Neural cell (in vitro differentiated cells): ENCODE measurements at regions not wholly inside any gene's neighbourhood (a gene's known extent, or its start where the extent isn't known, plus 50 kb on each side); places are given as distances from the start of the nearest gene placed in this dataset.
"Not testable (repeated sequence)": the region's sequence is repeated elsewhere in the genome, so short reads cannot be mapped to it uniquely, and the experiment has no call there.

ENCODE experiments used
- H2AFZ ChIP-seq: fragments of 200-600, 300-800 bp; sonication (generic), shearing (Covaris generic); 2 replicates; pipeline ENCODE4 v1.6.0; 2014; ENCODE audit warnings: low read depth, mild to moderate bottlenecking, antibody characterized with exemption, low read length, moderate library complexity
- H3F3A ChIP-seq: fragments of 200-600 bp; shearing (Covaris generic); 2 replicates; pipeline ENCODE4 v1.6.1; 2016; ENCODE audit warnings: mild to moderate bottlenecking, moderate library complexity, mixed read lengths, antibody characterized with exemption, low read length; ENCODE audit not compliant: insufficient read depth, poor library complexity, severe bottlenecking
- H3K27ac ChIP-seq: fragments of 200-600, 300-800 bp; sonication (generic), shearing (Covaris generic); 2 replicates; pipeline ENCODE4 v1.5.1; 2014; ENCODE audit warnings: mild to moderate bottlenecking, low read length, moderate library complexity
- H3K27me3 ChIP-seq: fragments of 300-800, 200-600 bp; sonication (generic), shearing (Covaris generic); 2 replicates; pipeline ENCODE4 v1.6.0; 2014; ENCODE audit warnings: mild to moderate bottlenecking, low read depth, low read length, moderate library complexity; ENCODE audit not compliant: insufficient read depth
- H3K36me3 ChIP-seq: fragments of 300-800, 200-600 bp; sonication (generic), shearing (Covaris generic); 2 replicates; pipeline ENCODE4 v1.5.1; 2014; ENCODE audit warnings: mild to moderate bottlenecking, antibody characterized with exemption, low read length, moderate library complexity; ENCODE audit not compliant: insufficient read depth
- H3K4me2 ChIP-seq: fragments of 300-800, 200-600 bp; sonication (generic), shearing (Covaris generic); 2 replicates; pipeline ENCODE4 v1.6.0; 2014; ENCODE audit warnings: mild to moderate bottlenecking, low read length
- H3K4me3 ChIP-seq: fragments of 300-800, 200-600 bp; sonication (generic), shearing (Covaris generic); 2 replicates; pipeline ENCODE4 v1.5.1; 2014; ENCODE audit warnings: mild to moderate bottlenecking, low read length, moderate library complexity
- H3K79me2 ChIP-seq: fragments of 200-600 bp; shearing (Covaris generic); replicated peaks from 2 replicates; pipeline ENCODE4 v1.6.0; 2014; ENCODE audit warnings: mild to moderate bottlenecking, low read length, moderate library complexity; ENCODE audit not compliant: insufficient read depth
- H3K9ac ChIP-seq: fragments of 300-800, 200-600 bp; sonication (generic), shearing (Covaris generic); 2 replicates; pipeline ENCODE4 v1.6.1; 2016; ENCODE audit warnings: mild to moderate bottlenecking, low read length, mixed read lengths
- H3K9me2 ChIP-seq: fragments of 200-600 bp; shearing (Covaris generic); 2 replicates; pipeline ENCODE4 v1.6.1; 2016; ENCODE audit warnings: mild to moderate bottlenecking, low read length, mixed read lengths; ENCODE audit not compliant: insufficient read depth
- H3K9me3 ChIP-seq: fragments of 200-600, 300-800 bp; sonication (generic), shearing (Covaris generic); 2 replicates; pipeline ENCODE4 v1.6.1; 2016; ENCODE audit warnings: mild to moderate bottlenecking, mixed run types, low read length, moderate library complexity, mixed read lengths
- H4K20me1 ChIP-seq: fragments of 200-600 bp; shearing (Covaris generic); 2 replicates; pipeline ENCODE4 v1.6.1; 2016; ENCODE audit warnings: mild to moderate bottlenecking, mixed run types; ENCODE audit not compliant: insufficient read depth
- CTCF ChIP-seq: fragments of 450-650 bp; IDR thresholded peaks from 2 replicates; pipeline ENCODE4 v1.5.1; 2014; ENCODE audit warnings: antibody characterized with exemption, mild to moderate bottlenecking, moderate library complexity; ENCODE audit not compliant: poor library complexity, severe bottlenecking
- EP300 ChIP-seq: fragments of 450-650 bp; conservative IDR thresholded peaks from 2 replicates; pipeline ENCODE4 v1.6.1; 2014; ENCODE audit warnings: antibody characterized with exemption, mild to moderate bottlenecking, moderate library complexity; ENCODE audit not compliant: poor library complexity, severe bottlenecking
- EZH2 ChIP-seq: fragments of 200-600, 300-800 bp; shearing (Covaris generic), sonication (generic); IDR thresholded peaks from 2 replicates; pipeline ENCODE4 v1.6.1; 2014; ENCODE audit warnings: antibody characterized with exemption, low read length, borderline replicate concordance, mild to moderate bottlenecking; ENCODE audit not compliant: insufficient read depth, poor library complexity, severe bottlenecking
- MXI1 ChIP-seq: fragments of 450-650 bp; conservative IDR thresholded peaks from 2 replicates; pipeline ENCODE4 v1.6.1; 2014; ENCODE audit warnings: antibody characterized with exemption, mild to moderate bottlenecking; ENCODE audit not compliant: poor library complexity, severe bottlenecking
- POLR2AphosphoS5 ChIP-seq: IDR thresholded peaks from 2 replicates; pipeline ENCODE4 v1.6.1; 2012
- RAD21 ChIP-seq: fragments of 450-650 bp; conservative IDR thresholded peaks from 2 replicates; pipeline ENCODE4 v1.6.1; 2014; ENCODE audit warnings: antibody characterized with exemption, mild to moderate bottlenecking, moderate library complexity
- REST ChIP-seq: IDR thresholded peaks from 2 replicates; pipeline ENCODE4 v1.6.1; 2012; ENCODE audit warnings: borderline replicate concordance
- SMC3 ChIP-seq: fragments of 450-650 bp; conservative IDR thresholded peaks from 2 replicates; pipeline ENCODE4 v1.6.1; 2014; ENCODE audit warnings: antibody characterized with exemption, mild to moderate bottlenecking, moderate library complexity; ENCODE audit not compliant: poor library complexity
- TAF1 ChIP-seq: IDR thresholded peaks from 2 replicates; pipeline ENCODE4 v1.6.1; 2012; ENCODE audit warnings: low read depth

- H3K79me2 ChIP-seq = no peaks in the 10 kb centered on the region
- H3K9ac ChIP-seq = no peak overlapping the region
- no peaks in the 10 kb centered on the region for H3K9me3 ChIP-seq
- no peaks in the 10 kb centered on the region for H4K20me1 ChIP-seq
- TF ChIP-seq TAF1 (no peak), SMC3 (no peak), POLR2AphosphoS5 (no peak), REST (no peak), EZH2 (no peak), CTCF (no peak), MXI1 (no peak), RAD21 (no peak), EP300 (no peak)
- no peaks in the 10 kb centered on the region for H3F3A ChIP-seq
- no peak overlapping the region for H3K27ac ChIP-seq
- H3K27me3 ChIP-seq = no peaks in the 10 kb centered on the region
- no peaks in the 10 kb centered on the region for H3K36me3 ChIP-seq
- no peaks in the 10 kb centered on the region for H3K9me2 ChIP-seq
- H2AFZ ChIP-seq = no peak overlapping the region
- no peak overlapping the region for H3K4me3 ChIP-seq
- H3K4me2 ChIP-seq = no peak overlapping the region
These were observed 684.7 kb downstream of the METTL15 start for GRCh38 chr11:28792856-28793255.

- not testable (repeated sequence) for H3F3A ChIP-seq, H4K20me1 ChIP-seq, H3K36me3 ChIP-seq, H2AFZ ChIP-seq, H3K9me2 ChIP-seq, H3K27ac ChIP-seq, H3K4me3 ChIP-seq, H3K27me3 ChIP-seq, H3K4me2 ChIP-seq, H3K9me3 ChIP-seq, H3K9ac ChIP-seq, H3K79me2 ChIP-seq
These were observed 679.7 kb downstream of the METTL15 start for GRCh38 chr11:28787897-28788296.

GRCh38 chr11:28777126-28777525 is 668.9 kb downstream of the METTL15 start:
- no peaks in the 10 kb centered on the region for H3K79me2 ChIP-seq
- H3K4me3 ChIP-seq = no peak overlapping the region
- H3K27ac ChIP-seq = no peak overlapping the region
- TF ChIP-seq RAD21 (no peak), POLR2AphosphoS5 (no peak), REST (no peak), MXI1 (no peak), SMC3 (no peak)
- H3K27me3 ChIP-seq = no peaks in the 10 kb centered on the region
- H3K36me3 ChIP-seq = no peaks in the 10 kb centered on the region
- H2AFZ ChIP-seq = no peak overlapping the region
- no peaks in the 10 kb centered on the region for H4K20me1 ChIP-seq
- no peaks in the 10 kb centered on the region for H3K9me3 ChIP-seq
- H3K4me2 ChIP-seq = no peak overlapping the region
- no peaks in the 10 kb centered on the region for H3F3A ChIP-seq
- no peak overlapping the region for H3K9ac ChIP-seq
- no peaks in the 10 kb centered on the region for H3K9me2 ChIP-seq
